B cell (primary cell): ENCODE measurements at regions not wholly inside any gene's neighbourhood (a gene's known extent, or its start where the extent isn't known, plus 50 kb on each side); places are given as distances from the start of the nearest gene placed in this dataset.
"Not testable (repeated sequence)": the region's sequence is repeated elsewhere in the genome, so short reads cannot be mapped to it uniquely, and the experiment has no call there.

ENCODE experiments used
- CTCF ChIP-seq: fragments of 200-600 bp; IDR thresholded peaks from one replicate; pipeline ENCODE4 v1.8.0; 2022; ENCODE audit warnings: antibody characterized with exemption, mild to moderate bottlenecking
- EZH2 ChIP-seq: IDR thresholded peaks from 2 replicates; pipeline ENCODE4 v1.6.1; 2012; ENCODE audit warnings: borderline replicate concordance, low read depth, mild to moderate bottlenecking, moderate library complexity, low read length; ENCODE audit not compliant: insufficient read depth, poor library complexity, severe bottlenecking

GRCh38 chr4:56134834-56135233, 186.1 kb downstream of the CEP135 start:
- not testable (repeated sequence) for TF ChIP-seq CTCF, EZH2
